C4-2B (cell line): ENCODE measurements at regions not wholly inside any gene's neighbourhood (a gene's known extent, or its start where the extent isn't known, plus 50 kb on each side); places are given as distances from the start of the nearest gene placed in this dataset.

ENCODE experiments used
- CTCF ChIP-seq: fragments of 450-650 bp; conservative IDR thresholded peaks from 2 replicates; pipeline ENCODE4 v1.5.1; 2017; ENCODE audit warnings: mild to moderate bottlenecking
- ZFX ChIP-seq: fragments of 450-650 bp; IDR thresholded peaks from 2 replicates; pipeline ENCODE4 v1.6.1; 2017

DNA sequence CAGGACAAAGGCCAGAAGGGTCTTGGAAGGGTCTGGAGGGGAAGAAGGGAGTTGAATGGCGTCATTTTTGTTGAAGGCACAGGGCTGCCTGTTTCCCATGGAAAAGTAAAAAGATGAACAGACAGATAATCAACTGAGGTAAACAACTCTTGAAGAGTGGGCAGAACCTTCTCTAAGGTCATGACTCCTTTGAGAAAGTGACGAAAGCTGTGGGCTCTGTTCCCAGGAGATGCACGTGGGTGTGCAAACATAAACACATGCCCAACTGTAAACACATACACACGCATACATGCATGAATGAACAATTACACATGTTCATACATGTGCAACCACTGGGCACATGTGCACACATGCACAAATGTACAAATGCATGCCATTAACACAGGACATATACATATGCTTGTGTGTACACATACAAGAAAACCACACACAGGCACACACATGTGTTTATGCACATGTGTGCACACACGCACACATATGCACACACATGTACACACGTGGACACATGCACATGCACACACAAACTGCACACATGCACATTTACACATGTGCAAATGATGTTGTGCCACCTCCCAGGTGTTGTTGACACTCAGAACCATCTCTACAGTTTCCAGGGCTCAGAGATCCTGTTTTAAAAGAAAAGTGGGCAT, 143.3 kb downstream of the GADD45G start:
- no peak for TF ChIP-seq CTCF
- no peak for TF ChIP-seq ZFX
